SU-DHL-6 (cell line): ENCODE measurements at regions not wholly inside any gene's neighbourhood (a gene's known extent, or its start where the extent isn't known, plus 50 kb on each side); places are given as distances from the start of the nearest gene placed in this dataset.

Source experiments
- EZH2phosphoT487 ChIP-seq: fragments of 200-600 bp; sonication (generic), shearing (Covaris generic); conservative IDR thresholded peaks from 2 replicates; pipeline ENCODE4 v1.6.1; 2018; ENCODE audit warnings: mild to moderate bottlenecking, antibody characterized with exemption, low read length, moderate library complexity, mixed read lengths
- TF ChIP-seq, protein P1 (sequence below): fragments of 200-600 bp; sonication (generic); IDR thresholded peaks from one replicate; pipeline ENCODE4 v1.5.1; 2017; ENCODE audit warnings: antibody characterized with exemption, mild to moderate bottlenecking, low read length, moderate library complexity; ENCODE audit not compliant: insufficient read depth, poor library complexity, severe bottlenecking

DNA sequence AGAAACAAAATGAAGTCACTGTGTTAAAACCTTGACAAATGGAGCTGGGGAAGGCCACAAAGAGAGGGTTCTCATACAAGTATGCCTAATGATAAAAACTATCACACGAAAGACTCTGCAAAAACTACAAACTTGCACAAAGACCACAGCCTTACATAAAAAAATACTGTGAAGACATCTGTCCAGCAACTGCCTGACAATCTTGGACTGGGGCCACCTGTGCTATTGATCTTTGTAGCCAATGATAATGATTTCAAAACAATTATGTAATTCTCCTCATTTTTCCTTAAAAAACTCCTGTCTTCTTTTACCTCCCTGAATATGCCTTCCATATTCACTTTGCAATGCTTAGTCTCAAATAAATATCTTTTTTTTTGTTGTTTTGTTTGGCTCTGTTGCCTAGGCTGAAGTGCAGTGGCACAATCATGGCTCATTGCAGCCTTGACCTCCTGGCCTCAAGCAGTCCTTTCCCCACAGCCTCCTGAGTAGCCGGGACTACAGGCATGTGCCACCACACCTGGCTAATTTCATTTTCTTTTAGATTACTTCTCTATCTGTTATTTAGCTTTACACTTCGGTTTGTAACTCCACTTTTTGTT lies 79.4 kb upstream of the RHOU start:
- TF ChIP-seq, protein P1, sequence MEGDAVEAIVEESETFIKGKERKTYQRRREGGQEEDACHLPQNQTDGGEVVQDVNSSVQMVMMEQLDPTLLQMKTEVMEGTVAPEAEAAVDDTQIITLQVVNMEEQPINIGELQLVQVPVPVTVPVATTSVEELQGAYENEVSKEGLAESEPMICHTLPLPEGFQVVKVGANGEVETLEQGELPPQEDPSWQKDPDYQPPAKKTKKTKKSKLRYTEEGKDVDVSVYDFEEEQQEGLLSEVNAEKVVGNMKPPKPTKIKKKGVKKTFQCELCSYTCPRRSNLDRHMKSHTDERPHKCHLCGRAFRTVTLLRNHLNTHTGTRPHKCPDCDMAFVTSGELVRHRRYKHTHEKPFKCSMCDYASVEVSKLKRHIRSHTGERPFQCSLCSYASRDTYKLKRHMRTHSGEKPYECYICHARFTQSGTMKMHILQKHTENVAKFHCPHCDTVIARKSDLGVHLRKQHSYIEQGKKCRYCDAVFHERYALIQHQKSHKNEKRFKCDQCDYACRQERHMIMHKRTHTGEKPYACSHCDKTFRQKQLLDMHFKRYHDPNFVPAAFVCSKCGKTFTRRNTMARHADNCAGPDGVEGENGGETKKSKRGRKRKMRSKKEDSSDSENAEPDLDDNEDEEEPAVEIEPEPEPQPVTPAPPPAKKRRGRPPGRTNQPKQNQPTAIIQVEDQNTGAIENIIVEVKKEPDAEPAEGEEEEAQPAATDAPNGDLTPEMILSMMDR: no peak
- TF ChIP-seq EZH2phosphoT487: no peak
